ENCODE measurements at regions not wholly inside any gene's neighbourhood (a gene's known extent, or its start where the extent isn't known, plus 50 kb on each side); places are given as distances from the start of the nearest gene placed in this dataset.

DNA sequence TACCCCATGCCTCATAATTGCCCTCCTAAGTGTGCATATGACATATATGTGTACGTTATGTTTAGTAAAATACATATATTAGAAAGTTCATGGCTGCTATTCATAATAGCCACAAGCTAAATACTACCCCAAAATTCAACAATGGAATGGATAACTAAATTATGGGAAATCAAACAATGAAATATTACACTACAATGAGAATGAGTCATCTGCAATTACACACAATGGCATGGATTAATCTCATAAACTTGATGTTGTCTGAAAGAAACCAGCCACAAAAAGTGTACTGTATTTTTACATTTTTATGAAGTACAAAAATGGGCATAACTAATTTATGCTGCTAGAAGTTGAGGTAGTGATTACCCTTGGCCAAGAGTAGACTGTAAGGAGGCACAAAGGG lies 477.0 kb downstream of the HAO1 start:
- Histone ChIP-seq H3F3A (ENCODE audit: low read depth) (no peaks in the 10 kb centered on the region), H3K9ac (ENCODE audit: low read depth, low read length, poor library complexity, severe bottlenecking) (no peak overlapping the region), H3K36me3 (ENCODE audit: insufficient read depth, low read length) (no peaks in the 10 kb centered on the region), H3K4me1 (ENCODE audit: insufficient read depth, low read length, poor library complexity, severe bottlenecking) (no peaks in the 10 kb centered on the region), H3K4me3 (ENCODE audit: low read length, poor library complexity, severe bottlenecking) (no peak overlapping the region), H3K79me2 (ENCODE audit: insufficient read depth, low read length) (no peaks in the 10 kb centered on the region), H2AFZ (ENCODE audit: low read length) (no peak overlapping the region), H4K20me1 (ENCODE audit: insufficient read depth, low read length, poor library complexity, severe bottlenecking) (no peaks in the 10 kb centered on the region), H3K9me3 (ENCODE audit: insufficient read depth, low read depth, low read length) (no peaks in the 10 kb centered on the region), H3K4me2 (ENCODE audit: low read depth, low read length, poor library complexity, severe bottlenecking) (no peak overlapping the region), H3K9me2 (replicated peaks; ENCODE audit: low read depth, low read length) (no peaks in the 10 kb centered on the region), H3K27me3 (ENCODE audit: insufficient read depth, low read length, poor library complexity, severe bottlenecking) (no peaks in the 10 kb centered on the region)
- TF ChIP-seq, protein P1, sequence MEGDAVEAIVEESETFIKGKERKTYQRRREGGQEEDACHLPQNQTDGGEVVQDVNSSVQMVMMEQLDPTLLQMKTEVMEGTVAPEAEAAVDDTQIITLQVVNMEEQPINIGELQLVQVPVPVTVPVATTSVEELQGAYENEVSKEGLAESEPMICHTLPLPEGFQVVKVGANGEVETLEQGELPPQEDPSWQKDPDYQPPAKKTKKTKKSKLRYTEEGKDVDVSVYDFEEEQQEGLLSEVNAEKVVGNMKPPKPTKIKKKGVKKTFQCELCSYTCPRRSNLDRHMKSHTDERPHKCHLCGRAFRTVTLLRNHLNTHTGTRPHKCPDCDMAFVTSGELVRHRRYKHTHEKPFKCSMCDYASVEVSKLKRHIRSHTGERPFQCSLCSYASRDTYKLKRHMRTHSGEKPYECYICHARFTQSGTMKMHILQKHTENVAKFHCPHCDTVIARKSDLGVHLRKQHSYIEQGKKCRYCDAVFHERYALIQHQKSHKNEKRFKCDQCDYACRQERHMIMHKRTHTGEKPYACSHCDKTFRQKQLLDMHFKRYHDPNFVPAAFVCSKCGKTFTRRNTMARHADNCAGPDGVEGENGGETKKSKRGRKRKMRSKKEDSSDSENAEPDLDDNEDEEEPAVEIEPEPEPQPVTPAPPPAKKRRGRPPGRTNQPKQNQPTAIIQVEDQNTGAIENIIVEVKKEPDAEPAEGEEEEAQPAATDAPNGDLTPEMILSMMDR (conservative IDR thresholded peaks at IDR 0.05; ENCODE audit: low read length) = no peak
- TF ChIP-seq EZH2phosphoT487 (IDR thresholded peaks at IDR 0.05; ENCODE audit: borderline replicate concordance) = no peak

DNA sequence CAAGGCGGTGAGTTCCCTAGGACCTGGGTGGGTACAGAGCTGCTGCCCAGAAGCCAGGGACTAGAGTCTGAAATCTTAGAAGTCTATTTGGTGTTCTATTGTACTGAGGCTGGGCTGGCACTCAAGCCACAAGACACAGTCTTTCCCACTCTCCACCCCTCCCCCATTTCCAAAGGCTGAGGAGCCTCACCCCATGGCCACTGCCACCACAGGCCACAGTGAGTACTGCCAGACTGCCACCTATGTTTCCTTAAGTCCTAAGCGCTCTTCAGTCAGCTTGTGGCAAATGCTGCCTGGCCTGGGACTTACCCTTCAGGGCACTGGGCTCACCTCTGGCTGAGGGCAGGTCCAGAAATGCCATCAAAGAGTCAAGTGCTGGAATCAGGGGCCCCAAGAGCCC lies 469.3 kb downstream of the HAO1 start:
- Histone ChIP-seq H3K9me3 (ENCODE audit: insufficient read depth, low read depth, low read length) (no peaks in the 10 kb centered on the region), H3K4me3 (ENCODE audit: low read length, poor library complexity, severe bottlenecking) (no peak overlapping the region), H3F3A (ENCODE audit: low read depth) (no peaks in the 10 kb centered on the region), H4K20me1 (ENCODE audit: insufficient read depth, low read length, poor library complexity, severe bottlenecking) (no peaks in the 10 kb centered on the region), H3K36me3 (ENCODE audit: insufficient read depth, low read length) (no peaks in the 10 kb centered on the region), H3K9ac (ENCODE audit: low read depth, low read length, poor library complexity, severe bottlenecking) (no peak overlapping the region), H3K79me2 (ENCODE audit: insufficient read depth, low read length) (no peaks in the 10 kb centered on the region), H2AFZ (ENCODE audit: low read length) (no peak overlapping the region), H3K4me1 (ENCODE audit: insufficient read depth, low read length, poor library complexity, severe bottlenecking) (no peaks in the 10 kb centered on the region), H3K9me2 (replicated peaks; ENCODE audit: low read depth, low read length) (no peaks in the 10 kb centered on the region), H3K4me2 (ENCODE audit: low read depth, low read length, poor library complexity, severe bottlenecking) (no peak overlapping the region), H3K27me3 (ENCODE audit: insufficient read depth, low read length, poor library complexity, severe bottlenecking) (no peaks in the 10 kb centered on the region)
- TF ChIP-seq, protein P1 (conservative IDR thresholded peaks at IDR 0.05; ENCODE audit: low read length) = no peak
- TF ChIP-seq EZH2phosphoT487 (IDR thresholded peaks at IDR 0.05; ENCODE audit: borderline replicate concordance) = no peak

DNA sequence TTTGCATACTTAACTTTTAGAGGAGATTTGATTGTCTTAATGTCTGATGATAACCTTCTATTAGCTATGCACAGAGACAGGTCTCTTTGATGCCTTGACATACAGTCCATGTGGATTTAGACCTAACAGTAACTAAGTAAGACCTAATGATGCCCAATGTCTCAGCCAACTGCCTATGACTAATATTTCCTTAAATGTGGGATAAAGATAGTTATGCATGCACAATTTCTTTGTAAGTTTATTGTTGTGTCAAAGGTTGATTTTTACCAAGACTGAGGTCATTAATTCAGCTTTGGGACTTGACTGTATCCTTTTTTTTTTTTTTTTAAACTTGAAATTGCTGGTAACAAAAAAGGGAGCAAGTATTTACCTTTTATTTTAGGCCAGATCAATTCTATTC lies 450.0 kb downstream of the HAO1 start:
- no peaks in the 10 kb centered on the region for H3K27me3 ChIP-seq (ENCODE audit: insufficient read depth, low read length, poor library complexity, severe bottlenecking)
- H3K36me3 ChIP-seq (ENCODE audit: insufficient read depth, low read length) = no peaks in the 10 kb centered on the region
- no peak overlapping the region for H3K9ac ChIP-seq (ENCODE audit: low read depth, low read length, poor library complexity, severe bottlenecking)
- no peaks in the 10 kb centered on the region for H3K9me2 ChIP-seq (replicated peaks; ENCODE audit: low read depth, low read length)
- no peak overlapping the region for H3K4me3 ChIP-seq (ENCODE audit: low read length, poor library complexity, severe bottlenecking)
- H3K4me1 ChIP-seq (ENCODE audit: insufficient read depth, low read length, poor library complexity, severe bottlenecking) = no peaks in the 10 kb centered on the region
- H2AFZ ChIP-seq (ENCODE audit: low read length) = no peak overlapping the region
- H3K9me3 ChIP-seq (ENCODE audit: insufficient read depth, low read depth, low read length) = 0 out of 2 replicates have a peak, but pooled peaks cover 4% of the 10 kb centered on the region
- no peaks in the 10 kb centered on the region for H4K20me1 ChIP-seq (ENCODE audit: insufficient read depth, low read length, poor library complexity, severe bottlenecking)
- H3F3A ChIP-seq (ENCODE audit: low read depth) = no peaks in the 10 kb centered on the region
- no peaks in the 10 kb centered on the region for H3K79me2 ChIP-seq (ENCODE audit: insufficient read depth, low read length)
- no peak overlapping the region for H3K4me2 ChIP-seq (ENCODE audit: low read depth, low read length, poor library complexity, severe bottlenecking)
- TF ChIP-seq, protein P1 (conservative IDR thresholded peaks at IDR 0.05; ENCODE audit: low read length) = no peak
- no peak for TF ChIP-seq EZH2phosphoT487 (IDR thresholded peaks at IDR 0.05; ENCODE audit: borderline replicate concordance)
